ENCODE measurements at regions not wholly inside any gene's neighbourhood (a gene's known extent, or its start where the extent isn't known, plus 50 kb on each side); places are given as distances from the start of the nearest gene placed in this dataset.

DNA sequence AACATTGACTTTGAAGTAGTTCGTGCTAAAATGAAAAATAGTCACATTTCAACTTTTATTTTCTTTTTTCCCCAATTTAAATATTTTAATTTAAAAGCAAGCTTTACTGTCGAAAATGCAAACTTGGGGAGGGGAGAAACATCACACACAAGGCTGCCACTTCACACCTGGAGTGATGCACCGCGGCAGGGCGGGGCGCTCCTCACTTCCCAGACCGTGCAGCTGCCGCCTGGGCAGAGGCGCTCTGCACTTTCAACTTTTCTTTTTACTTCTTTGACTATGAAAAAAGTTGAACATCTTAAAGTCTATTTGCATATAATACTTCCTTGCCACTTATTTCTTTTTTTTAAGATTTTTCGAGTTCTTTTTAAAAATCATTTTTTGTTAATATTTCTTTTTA is 993.3 kb upstream of the GJE1 start:
- H3K4me3 ChIP-seq, result no peak overlapping the region
- WGBS, 2 donors (ENCODE audit: low coverage in 1 of 2), result 95% methylated on average over 9 to 10 of the region's 10 CpGs

DNA sequence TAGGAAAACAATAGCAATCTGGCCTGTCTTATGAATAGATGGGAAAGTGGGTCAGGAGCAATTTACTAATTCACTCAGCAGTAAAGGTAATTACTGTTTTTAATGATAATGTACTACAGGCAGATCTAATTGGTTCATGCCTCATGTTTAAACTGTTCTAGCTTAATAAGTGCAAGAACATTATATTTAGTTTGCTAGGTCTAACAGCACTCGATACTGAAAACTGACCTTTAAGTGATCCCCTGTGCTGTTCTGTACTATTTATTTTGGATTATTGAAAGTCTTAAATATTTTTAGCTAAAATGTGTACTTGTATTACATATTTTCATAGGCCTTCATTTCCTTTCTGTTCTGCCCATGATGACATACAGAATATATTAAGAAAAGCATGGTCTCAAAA is 998.0 kb upstream of the GJE1 start:
- Histone ChIP-seq H3K27ac (no peak overlapping the region), H3K36me3 (no peaks in the 10 kb centered on the region), H3K27me3 (no peaks in the 10 kb centered on the region), H3K4me3 (no peak overlapping the region), H3K9me3 (no peaks in the 10 kb centered on the region), H3K4me1 (no peaks in the 10 kb centered on the region)
- TF ChIP-seq POLR2AphosphoS5 (IDR thresholded peaks at IDR 0.05), result no peak
- TF ChIP-seq, protein P1, sequence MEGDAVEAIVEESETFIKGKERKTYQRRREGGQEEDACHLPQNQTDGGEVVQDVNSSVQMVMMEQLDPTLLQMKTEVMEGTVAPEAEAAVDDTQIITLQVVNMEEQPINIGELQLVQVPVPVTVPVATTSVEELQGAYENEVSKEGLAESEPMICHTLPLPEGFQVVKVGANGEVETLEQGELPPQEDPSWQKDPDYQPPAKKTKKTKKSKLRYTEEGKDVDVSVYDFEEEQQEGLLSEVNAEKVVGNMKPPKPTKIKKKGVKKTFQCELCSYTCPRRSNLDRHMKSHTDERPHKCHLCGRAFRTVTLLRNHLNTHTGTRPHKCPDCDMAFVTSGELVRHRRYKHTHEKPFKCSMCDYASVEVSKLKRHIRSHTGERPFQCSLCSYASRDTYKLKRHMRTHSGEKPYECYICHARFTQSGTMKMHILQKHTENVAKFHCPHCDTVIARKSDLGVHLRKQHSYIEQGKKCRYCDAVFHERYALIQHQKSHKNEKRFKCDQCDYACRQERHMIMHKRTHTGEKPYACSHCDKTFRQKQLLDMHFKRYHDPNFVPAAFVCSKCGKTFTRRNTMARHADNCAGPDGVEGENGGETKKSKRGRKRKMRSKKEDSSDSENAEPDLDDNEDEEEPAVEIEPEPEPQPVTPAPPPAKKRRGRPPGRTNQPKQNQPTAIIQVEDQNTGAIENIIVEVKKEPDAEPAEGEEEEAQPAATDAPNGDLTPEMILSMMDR (IDR thresholded peaks at IDR 0.05), result no peak
- TF ChIP-seq POLR2A (IDR thresholded peaks at IDR 0.05), result no peak
- TF ChIP-seq EP300 (IDR thresholded peaks at IDR 0.05), result no peak
- ATAC-seq, result no peak
- 31 to 71% methylated on average over 1 of the region's 1 CpG for WGBS, 2 donors (ENCODE audit: low coverage in 1 of 2)

More for the DNA sequence above, 993.3 kb upstream of the GJE1 start:
- no peak for ATAC-seq
- TF ChIP-seq, protein P1 (IDR thresholded peaks at IDR 0.05), result no peak
- TF ChIP-seq EP300 (IDR thresholded peaks at IDR 0.05), result no peak
- TF ChIP-seq POLR2A (IDR thresholded peaks at IDR 0.05), result no peak
- no peak for TF ChIP-seq POLR2AphosphoS5 (IDR thresholded peaks at IDR 0.05)
- H3K9me3 ChIP-seq, result no peaks in the 10 kb centered on the region
- no peaks in the 10 kb centered on the region for H3K36me3 ChIP-seq
- H3K27ac ChIP-seq, result no peak overlapping the region
- no peaks in the 10 kb centered on the region for H3K4me1 ChIP-seq
- no peaks in the 10 kb centered on the region for H3K27me3 ChIP-seq

DNA sequence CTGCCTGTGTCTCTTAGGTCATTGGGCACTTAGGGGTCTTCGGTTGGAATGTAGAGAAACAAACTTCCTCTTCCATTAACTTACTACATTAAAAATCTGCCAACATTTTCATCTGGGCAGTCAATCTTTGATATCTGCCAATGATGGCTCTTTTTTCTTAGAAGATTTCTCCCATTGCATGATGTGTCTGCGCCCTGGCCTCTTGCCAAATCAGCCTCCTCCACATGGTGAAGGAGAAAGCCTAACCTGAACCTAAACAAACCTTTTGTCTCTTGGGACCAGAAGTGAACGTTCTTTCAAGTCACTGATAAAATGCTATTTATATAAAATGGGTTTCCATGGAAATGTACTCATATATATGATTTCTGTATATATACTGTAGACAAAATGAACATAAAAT is 998.9 kb upstream of the GJE1 start:
- Histone ChIP-seq H3K9me3 (no peaks in the 10 kb centered on the region), H3K27ac (no peak overlapping the region), H3K27me3 (no peaks in the 10 kb centered on the region), H3K4me3 (no peak overlapping the region), H3K4me1 (no peaks in the 10 kb centered on the region), H3K36me3 (no peaks in the 10 kb centered on the region)
- TF ChIP-seq, protein P1 (IDR thresholded peaks at IDR 0.05), result no peak
- TF ChIP-seq EP300 (IDR thresholded peaks at IDR 0.05), result no peak
- no peak for TF ChIP-seq POLR2AphosphoS5 (IDR thresholded peaks at IDR 0.05)
- no peak for TF ChIP-seq POLR2A (IDR thresholded peaks at IDR 0.05)
- 64 to 73% methylated on average over 3 of the region's 3 CpGs for WGBS, 2 donors (ENCODE audit: low coverage in 1 of 2)
- ATAC-seq, result no peak

DNA sequence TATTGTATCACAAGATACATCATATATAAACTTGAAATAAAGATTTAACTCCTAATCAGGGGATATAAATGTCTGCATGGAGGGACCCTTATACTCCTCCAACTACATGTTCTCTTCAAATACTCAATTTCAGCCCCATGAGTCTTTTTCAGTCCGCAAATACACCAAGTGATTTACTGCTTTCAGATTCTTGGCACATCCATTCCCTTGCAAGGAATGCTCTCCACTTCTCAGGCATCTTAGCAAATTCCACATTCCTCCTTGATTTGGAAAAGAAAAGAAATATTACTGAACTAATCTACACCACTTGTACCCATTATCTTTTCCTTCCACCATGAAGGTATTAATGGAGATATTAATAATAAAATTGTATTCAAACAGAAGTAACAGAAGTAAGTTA is 999.4 kb upstream of the GJE1 start:
- WGBS, 2 donors (ENCODE audit: low coverage in 1 of 2), result 72 to 86% methylated on average over 1 of the region's 1 CpG
- H3K27ac ChIP-seq, result no peak overlapping the region
- no peaks in the 10 kb centered on the region for H3K27me3 ChIP-seq
- ATAC-seq, result no peak
- no peak overlapping the region for H3K4me3 ChIP-seq
- TF ChIP-seq EP300 (IDR thresholded peaks at IDR 0.05), result no peak
- TF ChIP-seq POLR2A (IDR thresholded peaks at IDR 0.05), result no peak
- TF ChIP-seq, protein P1 (IDR thresholded peaks at IDR 0.05), result no peak
- TF ChIP-seq POLR2AphosphoS5 (IDR thresholded peaks at IDR 0.05), result no peak
- no peaks in the 10 kb centered on the region for H3K4me1 ChIP-seq
- no peaks in the 10 kb centered on the region for H3K36me3 ChIP-seq
- H3K9me3 ChIP-seq, result no peaks in the 10 kb centered on the region

DNA sequence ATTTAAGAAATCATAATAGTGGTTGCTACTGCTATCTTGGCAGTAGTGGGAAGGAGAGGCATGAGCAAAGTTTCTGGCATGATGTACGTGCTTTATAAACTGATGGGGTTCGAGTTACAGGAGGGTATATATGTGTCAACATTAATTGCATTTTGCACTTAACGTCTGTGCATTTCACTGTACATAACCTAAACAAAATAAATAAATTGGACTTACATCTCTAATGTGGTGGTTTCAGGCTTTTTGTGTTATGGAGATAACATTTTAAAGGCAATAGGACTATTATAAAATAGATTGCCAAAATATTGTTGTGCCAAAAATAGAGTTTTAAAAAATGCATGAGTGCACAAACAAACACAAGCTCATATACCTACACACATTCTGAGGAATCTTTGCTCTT is 1001.1 kb upstream of the GJE1 start:
- H3K4me3 ChIP-seq, result no peak overlapping the region
- no peaks in the 10 kb centered on the region for H3K36me3 ChIP-seq
- no peaks in the 10 kb centered on the region for H3K27me3 ChIP-seq
- no peaks in the 10 kb centered on the region for H3K9me3 ChIP-seq
- WGBS, 2 donors (ENCODE audit: low coverage in 1 of 2), result 60 to 62% methylated on average over 3 of the region's 3 CpGs
- H3K27ac ChIP-seq, result no peak overlapping the region
- H3K4me1 ChIP-seq, result no peaks in the 10 kb centered on the region
- TF ChIP-seq EP300 (IDR thresholded peaks at IDR 0.05), result no peak
- no peak for TF ChIP-seq POLR2A (IDR thresholded peaks at IDR 0.05)
- TF ChIP-seq POLR2AphosphoS5 (IDR thresholded peaks at IDR 0.05), result no peak
- ATAC-seq, result no peak
